K562 (cell line): ENCODE measurements at regions not wholly inside any gene's neighbourhood (a gene's known extent, or its start where the extent isn't known, plus 50 kb on each side); places are given as distances from the start of the nearest gene placed in this dataset.

Experiments used
- CCNT2 ChIP-seq: IDR thresholded peaks from 2 replicates; pipeline ENCODE4 v1.6.1; 2011; ENCODE audit warnings: borderline replicate concordance, low read depth, mild to moderate bottlenecking, moderate library complexity, mixed read lengths, low read length; ENCODE audit not compliant: insufficient read length; ENCODE audit errors: extremely low read depth
- CHD2 ChIP-seq: IDR thresholded peaks from 2 replicates; pipeline ENCODE4 v1.6.1; 2011; ENCODE audit warnings: low read depth, low read length
- CHD4 ChIP-seq: fragments of 200-600 bp; sonication (generic); IDR thresholded peaks from 3 replicates; pipeline ENCODE4 v1.6.1; 2012; ENCODE audit warnings: low read depth, mild to moderate bottlenecking, mixed read lengths, low read length, inconsistent platforms; ENCODE audit not compliant: insufficient read depth, insufficient replicate concordance, poor library complexity, severe bottlenecking
- CTCF ChIP-seq, 3 experiments: IDR thresholded peaks in 2 of 3; conservative IDR thresholded peaks in 1 of 3; 2 replicates each; pipeline ENCODE4 v1.5.1; 2011 to 2012; ENCODE audit warnings: low read length in 3 of 3, mild to moderate bottlenecking in 3 of 3, control low read depth in 2 of 3, improper control_type of control experiment in 1 of 3, inconsistent platforms in 1 of 3, low read depth in 1 of 3, mixed read lengths in 1 of 3, moderate library complexity in 1 of 3; ENCODE audit not compliant: insufficient read depth in 2 of 3
- MAFK ChIP-seq: IDR thresholded peaks from 2 replicates; pipeline ENCODE4 v1.6.1; 2011; ENCODE audit warnings: low read length, improper control_type of control experiment
- MBD2 ChIP-seq: sonication (generic); IDR thresholded peaks from 2 replicates; pipeline ENCODE4 v1.6.1; 2016; ENCODE audit warnings: low read depth, borderline replicate concordance
- NFE2L1 ChIP-seq: fragments of 450-650 bp; IDR thresholded peaks from 2 replicates; pipeline ENCODE4 v1.6.1; 2016; ENCODE audit warnings: missing genetic modification characterization, low read depth, mild to moderate bottlenecking, missing compliant biosample characterization, moderate library complexity, borderline replicate concordance
- POLR2AphosphoS5 ChIP-seq: IDR thresholded peaks from 2 replicates; pipeline ENCODE4 v1.6.1; 2011; ENCODE audit warnings: mild to moderate bottlenecking, low read depth, low read length, moderate library complexity; ENCODE audit not compliant: control insufficient read depth, insufficient read depth
- SP2 ChIP-seq: IDR thresholded peaks from 2 replicates; pipeline ENCODE4 v1.6.1; 2011; ENCODE audit warnings: mild to moderate bottlenecking, low read depth, low read length, moderate library complexity; ENCODE audit not compliant: poor library complexity, severe bottlenecking; ENCODE audit errors: extremely low read depth
- TAF1 ChIP-seq: IDR thresholded peaks from 2 replicates; pipeline ENCODE4 v1.6.1; 2011; ENCODE audit warnings: mild to moderate bottlenecking, low read length, moderate library complexity; ENCODE audit not compliant: insufficient read depth, control insufficient read depth, severe bottlenecking; ENCODE audit errors: extremely low read depth
- TAF15 ChIP-seq: fragments of 200-400 bp; formaldehyde crosslinking; IDR thresholded peaks from 2 replicates; pipeline ENCODE4 v1.6.1; 2017; ENCODE audit warnings: mild to moderate bottlenecking, low read depth, low read length, moderate library complexity
- TBP ChIP-seq: optimal IDR thresholded peaks from 2 replicates; pipeline ENCODE3; 2011; ENCODE audit warnings: low read depth, low read length, improper control_type of control experiment
- ZNF274 ChIP-seq: IDR thresholded peaks from 2 replicates; pipeline ENCODE4 v1.6.1; 2011; ENCODE audit warnings: low read depth, mild to moderate bottlenecking, low read length, moderate library complexity, borderline replicate concordance
- TF ChIP-seq, protein P1 (sequence below): IDR thresholded peaks from 3 replicates; pipeline ENCODE4 v1.6.1; 2011; ENCODE audit warnings: borderline replicate concordance, mild to moderate bottlenecking, moderate library complexity; ENCODE audit not compliant: insufficient read length; ENCODE audit errors: extremely low read depth

DNA sequence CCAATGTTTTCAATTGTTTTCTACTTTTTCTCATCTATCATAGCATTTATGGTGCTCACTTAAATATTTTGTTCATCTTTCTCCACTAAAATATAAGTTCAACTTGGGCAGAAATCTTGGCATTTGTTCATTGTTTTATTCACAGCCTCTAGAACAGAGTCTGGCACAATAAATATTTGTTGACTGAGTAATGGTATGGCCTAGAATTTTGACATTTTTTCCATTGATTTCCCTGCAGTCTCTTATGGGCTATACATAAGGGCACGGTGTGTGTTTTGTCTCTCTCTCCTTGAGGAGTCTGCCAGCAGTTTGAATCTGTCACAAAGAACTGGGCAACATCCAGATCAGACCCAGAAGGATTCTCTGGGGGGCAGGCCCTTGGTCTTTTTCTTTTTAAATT lies 379.7 kb downstream of the TMEM38B start:
- TF ChIP-seq CHD2 (no peak), TAF15 (no peak), NFE2L1 (tag) (no peak), CCNT2 (no peak), SP2 (no peak), MAFK (no peak), POLR2AphosphoS5 (no peak), CHD4 (no peak), CTCF (IDR thresholded peaks at IDR 0.05 in 2 of 3, conservative IDR thresholded peaks at IDR 0.05 in 1 of 3; ENCODE audit: insufficient read depth in 2 of 3, low read depth in 1 of 3, low read length in 3 of 3) (no peak), TBP (no peak), ZNF274 (no peak), TAF1 (no peak), MBD2 (no peak)
- TF ChIP-seq, protein P1, sequence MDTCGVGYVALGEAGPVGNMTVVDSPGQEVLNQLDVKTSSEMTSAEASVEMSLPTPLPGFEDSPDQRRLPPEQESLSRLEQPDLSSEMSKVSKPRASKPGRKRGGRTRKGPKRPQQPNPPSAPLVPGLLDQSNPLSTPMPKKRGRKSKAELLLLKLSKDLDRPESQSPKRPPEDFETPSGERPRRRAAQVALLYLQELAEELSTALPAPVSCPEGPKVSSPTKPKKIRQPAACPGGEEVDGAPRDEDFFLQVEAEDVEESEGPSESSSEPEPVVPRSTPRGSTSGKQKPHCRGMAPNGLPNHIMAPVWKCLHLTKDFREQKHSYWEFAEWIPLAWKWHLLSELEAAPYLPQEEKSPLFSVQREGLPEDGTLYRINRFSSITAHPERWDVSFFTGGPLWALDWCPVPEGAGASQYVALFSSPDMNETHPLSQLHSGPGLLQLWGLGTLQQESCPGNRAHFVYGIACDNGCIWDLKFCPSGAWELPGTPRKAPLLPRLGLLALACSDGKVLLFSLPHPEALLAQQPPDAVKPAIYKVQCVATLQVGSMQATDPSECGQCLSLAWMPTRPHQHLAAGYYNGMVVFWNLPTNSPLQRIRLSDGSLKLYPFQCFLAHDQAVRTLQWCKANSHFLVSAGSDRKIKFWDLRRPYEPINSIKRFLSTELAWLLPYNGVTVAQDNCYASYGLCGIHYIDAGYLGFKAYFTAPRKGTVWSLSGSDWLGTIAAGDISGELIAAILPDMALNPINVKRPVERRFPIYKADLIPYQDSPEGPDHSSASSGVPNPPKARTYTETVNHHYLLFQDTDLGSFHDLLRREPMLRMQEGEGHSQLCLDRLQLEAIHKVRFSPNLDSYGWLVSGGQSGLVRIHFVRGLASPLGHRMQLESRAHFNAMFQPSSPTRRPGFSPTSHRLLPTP, result no peak
